ENCODE measurements at regions not wholly inside any gene's neighbourhood (a gene's known extent, or its start where the extent isn't known, plus 50 kb on each side); places are given as distances from the start of the nearest gene placed in this dataset. TPM values are rescaled to one million over a fixed set of nuclear protein-coding genes. Genes with fewer than 3 reads are reported as not detected.

DNA sequence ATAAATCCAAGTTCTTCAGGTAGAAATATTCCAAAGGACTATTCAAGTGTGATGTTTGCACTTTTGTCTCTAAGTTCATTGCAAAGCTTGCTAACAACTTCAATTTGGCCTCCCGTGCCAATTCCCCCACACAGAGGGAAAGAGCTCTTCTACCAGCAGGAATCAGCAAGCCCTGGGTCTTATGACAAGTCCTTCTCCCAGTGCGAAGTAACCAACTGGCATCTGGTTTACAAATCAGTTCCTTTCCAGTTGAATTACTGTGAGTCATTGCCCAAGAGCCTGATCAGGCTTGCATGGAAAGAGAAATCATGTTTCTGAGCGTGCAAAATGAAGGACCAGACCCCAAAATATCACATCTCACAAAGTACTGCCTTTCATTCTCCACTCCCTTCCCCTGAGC, 62.7 kb upstream of the SLCO3A1 start:
- DNase-seq (ENCODE audit: low read depth) = no peak
- TF ChIP-seq, protein P1, sequence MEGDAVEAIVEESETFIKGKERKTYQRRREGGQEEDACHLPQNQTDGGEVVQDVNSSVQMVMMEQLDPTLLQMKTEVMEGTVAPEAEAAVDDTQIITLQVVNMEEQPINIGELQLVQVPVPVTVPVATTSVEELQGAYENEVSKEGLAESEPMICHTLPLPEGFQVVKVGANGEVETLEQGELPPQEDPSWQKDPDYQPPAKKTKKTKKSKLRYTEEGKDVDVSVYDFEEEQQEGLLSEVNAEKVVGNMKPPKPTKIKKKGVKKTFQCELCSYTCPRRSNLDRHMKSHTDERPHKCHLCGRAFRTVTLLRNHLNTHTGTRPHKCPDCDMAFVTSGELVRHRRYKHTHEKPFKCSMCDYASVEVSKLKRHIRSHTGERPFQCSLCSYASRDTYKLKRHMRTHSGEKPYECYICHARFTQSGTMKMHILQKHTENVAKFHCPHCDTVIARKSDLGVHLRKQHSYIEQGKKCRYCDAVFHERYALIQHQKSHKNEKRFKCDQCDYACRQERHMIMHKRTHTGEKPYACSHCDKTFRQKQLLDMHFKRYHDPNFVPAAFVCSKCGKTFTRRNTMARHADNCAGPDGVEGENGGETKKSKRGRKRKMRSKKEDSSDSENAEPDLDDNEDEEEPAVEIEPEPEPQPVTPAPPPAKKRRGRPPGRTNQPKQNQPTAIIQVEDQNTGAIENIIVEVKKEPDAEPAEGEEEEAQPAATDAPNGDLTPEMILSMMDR (IDR thresholded peaks at IDR 0.05; ENCODE audit: insufficient read depth, low read length) = no peak
- H3K4me3 ChIP-seq (ENCODE audit: low read depth, low read length) = no peak overlapping the region

GRCh38 chr15:91793771-91794170, 59.7 kb upstream of the SLCO3A1 start:
- no peak overlapping the region for H3K4me3 ChIP-seq (ENCODE audit: low read depth, low read length)
- TF ChIP-seq, protein P1 (IDR thresholded peaks at IDR 0.05; ENCODE audit: insufficient read depth, low read length) = no peak
- no peak for DNase-seq (ENCODE audit: low read depth)

- H3K4me3 ChIP-seq (ENCODE audit: low read depth, low read length) = no peak overlapping the region
- DNase-seq (ENCODE audit: low read depth) = no peak
- TF ChIP-seq, protein P1 (IDR thresholded peaks at IDR 0.05; ENCODE audit: insufficient read depth, low read length) = no peak
Measured at GRCh38 chr15:91795235-91795634, 58.3 kb upstream of the SLCO3A1 start.

DNA sequence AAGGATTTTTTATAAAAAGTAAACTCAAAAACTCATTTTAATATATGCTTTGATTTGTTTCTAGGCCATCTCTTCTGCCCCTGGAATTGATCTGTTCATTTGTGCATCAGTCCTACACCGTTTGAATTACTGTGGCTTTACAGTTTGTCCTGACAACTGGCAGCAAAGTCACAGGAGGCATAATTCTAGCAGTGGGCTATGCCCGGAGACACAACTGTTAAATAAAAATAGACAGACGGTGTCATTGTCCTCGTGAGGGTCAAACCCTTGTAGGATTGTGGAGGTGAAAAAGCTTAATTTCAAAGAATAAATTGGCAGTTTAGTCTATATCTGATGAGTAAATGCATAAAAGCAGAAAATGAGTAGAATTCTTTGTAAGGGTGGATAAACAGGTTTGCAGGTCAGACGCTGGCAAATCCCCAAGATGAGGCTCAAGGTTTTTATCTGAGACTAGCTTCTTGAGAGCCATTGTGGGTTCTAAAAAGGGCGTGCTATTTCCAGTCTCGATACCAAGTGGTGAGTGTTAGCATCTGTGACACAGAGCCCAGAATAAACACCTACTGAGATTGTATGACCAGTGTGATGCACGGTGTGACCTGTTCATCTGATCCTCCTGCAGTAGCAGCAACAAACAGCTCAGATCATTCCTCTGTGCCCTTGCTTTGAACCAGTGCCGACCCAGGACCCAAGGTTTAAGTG, 51.5 kb upstream of the SLCO3A1 start:
- no peak overlapping the region for H3K4me3 ChIP-seq (ENCODE audit: low read depth, low read length)
- TF ChIP-seq, protein P1 (IDR thresholded peaks at IDR 0.05; ENCODE audit: insufficient read depth, low read length) = no peak
- DNase-seq (ENCODE audit: low read depth) = no peak

DNA sequence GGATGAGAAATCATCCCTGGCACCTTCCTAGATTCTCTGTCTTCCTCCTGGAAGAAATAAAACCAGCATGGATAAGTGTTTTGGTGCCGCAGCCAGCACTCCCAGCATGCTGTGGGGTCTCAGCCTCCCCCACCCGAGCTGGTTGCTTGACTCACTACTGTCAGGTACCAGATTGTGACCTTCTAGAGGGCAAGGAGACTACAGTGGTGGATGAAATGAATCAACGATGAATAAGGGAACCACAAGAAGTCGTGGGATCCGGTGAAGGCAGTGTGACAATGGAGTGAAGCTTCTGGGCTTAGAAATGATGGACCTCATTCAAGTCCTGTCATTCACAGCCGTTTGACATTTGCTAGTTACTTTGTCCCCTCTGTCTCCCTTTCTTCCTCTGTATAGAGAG, 50.2 kb upstream of the SLCO3A1 start:
- no peak overlapping the region for H3K4me3 ChIP-seq (ENCODE audit: low read depth, low read length)
- DNase-seq (ENCODE audit: low read depth) = no peak
- TF ChIP-seq, protein P1 (IDR thresholded peaks at IDR 0.05; ENCODE audit: insufficient read depth, low read length) = no peak

Small RNA genes in the stretch of these regions (small RNA-seq; reads per million reads assigned to genes)
- not detected for gene AC107958.1
